GM21576 (cell line): ENCODE measurements at regions not wholly inside any gene's neighbourhood (a gene's known extent, or its start where the extent isn't known, plus 50 kb on each side); places are given as distances from the start of the nearest gene placed in this dataset.
"Not testable (repeated sequence)": the region's sequence is repeated elsewhere in the genome, so short reads cannot be mapped to it uniquely, and the experiment has no call there.

Experiments used
- ATAC-seq: cut with Tn5 transposase; IDR thresholded peaks from one replicate; pipeline ENCODE4 v1.9.1; 2021; ENCODE audit warnings: mild to moderate bottlenecking, moderate library complexity; ENCODE audit not compliant: unreplicated experiment

- no peak for ATAC-seq
These were observed 84.7 kb upstream of the GPR141 start for GRCh38 chr7:37598824-37599223.

- ATAC-seq, result no peak
These were observed 82.2 kb upstream of the GPR141 start for GRCh38 chr7:37601321-37601720.

GRCh38 chr7:37604078-37604477 is 79.5 kb upstream of the GPR141 start:
- ATAC-seq, result no peak

GRCh38 chr7:37617406-37617805 is 66.2 kb upstream of the GPR141 start:
- not testable (repeated sequence) for ATAC-seq

- no peak for ATAC-seq
These were observed 50.5 kb upstream of the GPR141 start for GRCh38 chr7:37633048-37633447.
